ENCODE measurements at regions not wholly inside any gene's neighbourhood (a gene's known extent, or its start where the extent isn't known, plus 50 kb on each side); places are given as distances from the start of the nearest gene placed in this dataset.
"Not testable (repeated sequence)": the region's sequence is repeated elsewhere in the genome, so short reads cannot be mapped to it uniquely, and the experiment has no call there.

GRCh38 chr5:2872676-2873075, 121.2 kb upstream of the IRX2 start:
- DNase-seq = no peak

GRCh38 chr5:2871282-2871681, 119.8 kb upstream of the IRX2 start:
- DNase-seq = no peak

- DNase-seq = no peak
Measured at GRCh38 chr5:2869471-2869870, 118.0 kb upstream of the IRX2 start.

GRCh38 chr5:2867373-2867933, 116.0 kb upstream of the IRX2 start:
- no peak for DNase-seq

- no peak for DNase-seq
Measured at GRCh38 chr5:2866662-2867372, 115.3 kb upstream of the IRX2 start.

- DNase-seq = no peak
Measured at GRCh38 chr5:2865856-2866255, 114.4 kb upstream of the IRX2 start.

- DNase-seq = no peak
Measured at GRCh38 chr5:2864515-2865105, 113.1 kb upstream of the IRX2 start.

- no peak for DNase-seq
Measured at GRCh38 chr5:2863675-2864433, 112.4 kb upstream of the IRX2 start.

GRCh38 chr5:2863133-2863532, 111.7 kb upstream of the IRX2 start:
- no peak for DNase-seq

- not testable (repeated sequence) for DNase-seq
Measured at GRCh38 chr5:2862176-2862575, 110.7 kb upstream of the IRX2 start.

- DNase-seq = peak; percentile 27
Measured at GRCh38 chr5:2861605-2862004, 110.1 kb upstream of the IRX2 start.

GRCh38 chr5:2860101-2860500, 108.6 kb upstream of the IRX2 start:
- DNase-seq = no peak

GRCh38 chr5:2857837-2858236, 106.4 kb upstream of the IRX2 start:
- DNase-seq = no peak

- no peak for DNase-seq
Measured at GRCh38 chr5:2856206-2856605, 104.7 kb upstream of the IRX2 start.

GRCh38 chr5:2852446-2852845, 101.0 kb upstream of the IRX2 start:
- no peak for DNase-seq

- no peak for DNase-seq
Measured at GRCh38 chr5:2851895-2852294, 100.4 kb upstream of the IRX2 start.

- DNase-seq = no peak
Measured at GRCh38 chr5:2849429-2849828, 98.0 kb upstream of the IRX2 start.

- DNase-seq = peak; percentile 17
Measured at GRCh38 chr5:2848619-2849018, 97.1 kb upstream of the IRX2 start.

- DNase-seq = no peak
Measured at GRCh38 chr5:2847608-2848007, 96.1 kb upstream of the IRX2 start.

- no peak for DNase-seq
Measured at GRCh38 chr5:2841208-2841607, 89.7 kb upstream of the IRX2 start.

- DNase-seq = no peak
Measured at GRCh38 chr5:2840372-2840915, 89.0 kb upstream of the IRX2 start.

- DNase-seq = no peak
Measured at GRCh38 chr5:2836133-2836532, 84.7 kb upstream of the IRX2 start.

GRCh38 chr5:2833556-2833955, 82.1 kb upstream of the IRX2 start:
- DNase-seq = no peak

GRCh38 chr5:2832394-2832793, 80.9 kb upstream of the IRX2 start:
- DNase-seq = no peak

Data from fibroblast of skin of right biceps (primary cell).